ENCODE measurements at regions not wholly inside any gene's neighbourhood (a gene's known extent, or its start where the extent isn't known, plus 50 kb on each side); places are given as distances from the start of the nearest gene placed in this dataset.

- WGBS (ENCODE audit: extremely low coverage, insufficient read length, low lambda C conversion rate), result no CpG with 5 or more reads among the region's 2 CpGs
- TF ChIP-seq CTCF (conservative IDR thresholded peaks at IDR 0.05), result no peak
Observed at GRCh38 chr2:209305026-209305425, 118.8 kb upstream of the MAP2 start.

More at GRCh38 chr2:209305026-209305425, 118.8 kb upstream of the MAP2 start:
- no peaks in the 10 kb centered on the region for H3K23me2 ChIP-seq (ENCODE audit: insufficient read length, low read depth, low read length, poor library complexity, severe bottlenecking)
- H3K4me1 Mint-ChIP-seq, result peaks cover 50 to 69% of the 10 kb centered on the region in 2 experiments
- H3K9me3 Mint-ChIP-seq, result peaks cover 0 to 22% of the 10 kb centered on the region in 2 experiments; a peak in 4 of 5 replicates
- H3K9me3 ChIP-seq (ENCODE audit: control insufficient read depth, low read depth, low read length), result no peaks in the 10 kb centered on the region
- no peak overlapping the region for H2BK5ac ChIP-seq (ENCODE audit: insufficient read length, low read length)
- no peak overlapping the region for H3K56ac ChIP-seq (ENCODE audit: insufficient read length, low read depth, low read length)
- H4K91ac ChIP-seq (ENCODE audit: insufficient read length, low read depth, low read length), result no peak overlapping the region
- H3K27ac ChIP-seq (ENCODE audit: insufficient read length, low read depth, low read length), result peak overlapping the region; percentile 33
- H2BK15ac ChIP-seq (ENCODE audit: low read depth, low read length), result no peak overlapping the region
- no peaks in the 10 kb centered on the region for H4K20me1 ChIP-seq (ENCODE audit: control insufficient read depth, insufficient read depth, insufficient read length)
- peak overlapping the region; percentile 19 for H3K4me2 ChIP-seq (ENCODE audit: insufficient read depth, insufficient read length, low read length)
- H3K27me3 ChIP-seq (ENCODE audit: insufficient read depth, low read length), result no peaks in the 10 kb centered on the region
- H3K79me1 ChIP-seq (ENCODE audit: insufficient read depth, low read depth, low read length, poor library complexity, severe bottlenecking), result no peaks in the 10 kb centered on the region
- no peak overlapping the region for H2BK20ac ChIP-seq (ENCODE audit: low read depth, low read length, poor library complexity, severe bottlenecking)
- no peak overlapping the region for H3K23ac ChIP-seq (ENCODE audit: insufficient read length, low read depth, low read length)
- H3K18ac ChIP-seq (ENCODE audit: insufficient read length, low read depth, low read length), result no peak overlapping the region
- no peak overlapping the region for H3K9ac ChIP-seq (ENCODE audit: extremely low read depth, insufficient read length, low read length)
- H3T11ph ChIP-seq (ENCODE audit: low read length), result no peak overlapping the region
- no peak overlapping the region for H2AK5ac ChIP-seq (ENCODE audit: insufficient read length, low read length)
- H2BK120ac ChIP-seq (ENCODE audit: low read depth, low read length, poor library complexity, severe bottlenecking), result no peak overlapping the region
- H3K36me3 Mint-ChIP-seq (ENCODE audit: insufficient read depth in 1 of 3, low read depth in 3 of 3), result peaks cover 61 to 81% (median 77%) of the 10 kb centered on the region in 3 experiments
- no peaks in the 10 kb centered on the region; the same call in 1 of the 2 replicates for H3K4me1 ChIP-seq (ENCODE audit: insufficient read depth, low read length)
- H3K79me2 ChIP-seq (ENCODE audit: insufficient read depth, low read length), result peaks cover 6% of the 10 kb centered on the region; the same call in 1 of the 2 replicates
- no peak overlapping the region for H3K14ac ChIP-seq (ENCODE audit: insufficient read depth, low read length)
- peak overlapping the region; percentile 63 to 99; a peak in 4 of 5 replicates for H3K4me3 Mint-ChIP-seq
- no peak overlapping the region for H2AFZ ChIP-seq (ENCODE audit: low read length)
- DNase-seq, result no peak
- peak overlapping the region; percentile 59 to 98 (median 96); a peak in 4 of 7 replicates for H3K27ac Mint-ChIP-seq
- H2BK12ac ChIP-seq (ENCODE audit: insufficient read length, low read depth, low read length), result no peak overlapping the region
- H3K4ac ChIP-seq (ENCODE audit: low read depth, low read length), result no peak overlapping the region
- no peak overlapping the region for H4K5ac ChIP-seq (ENCODE audit: insufficient read length, low read depth, low read length)
- H4K8ac ChIP-seq (replicated peaks; ENCODE audit: insufficient read length, low read depth, low read length), result no peak overlapping the region
- H3K27me3 Mint-ChIP-seq (ENCODE audit: low read depth), result peaks cover 2% of the 10 kb centered on the region; the same call in 1 of the 2 replicates

All from H9 (cell line).